ENCODE measurements at regions not wholly inside any gene's neighbourhood (a gene's known extent, or its start where the extent isn't known, plus 50 kb on each side); places are given as distances from the start of the nearest gene placed in this dataset.
"Not testable (repeated sequence)": the region's sequence is repeated elsewhere in the genome, so short reads cannot be mapped to it uniquely, and the experiment has no call there.

- DNase-seq (ENCODE audit: low read depth in 2 of 2) = no peak
Observed at GRCh38 chr2:234802071-234802844, 149.6 kb upstream of the SH3BP4 start.

GRCh38 chr2:234797566-234798250 lies 154.1 kb upstream of the SH3BP4 start:
- DNase-seq (ENCODE audit: low read depth in 2 of 2) = no peak

- DNase-seq (ENCODE audit: low read depth in 2 of 2) = no peak
Observed at GRCh38 chr2:234796045-234796591, 155.7 kb upstream of the SH3BP4 start.

GRCh38 chr2:234795272-234795920 lies 156.4 kb upstream of the SH3BP4 start:
- no peak for DNase-seq (ENCODE audit: low read depth in 2 of 2)

GRCh38 chr2:234794866-234795265 lies 157.0 kb upstream of the SH3BP4 start:
- DNase-seq (ENCODE audit: low read depth in 2 of 2) = no peak

- DNase-seq (ENCODE audit: low read depth in 2 of 2) = no peak
Observed at GRCh38 chr2:234793212-234793785, 158.5 kb upstream of the SH3BP4 start.

GRCh38 chr2:234792621-234793022 lies 159.2 kb upstream of the SH3BP4 start:
- no peak for DNase-seq (ENCODE audit: low read depth in 2 of 2)

- not testable (repeated sequence) for DNase-seq (ENCODE audit: low read depth in 2 of 2)
Observed at GRCh38 chr2:234792096-234792495, 159.7 kb upstream of the SH3BP4 start.

- DNase-seq (ENCODE audit: low read depth in 2 of 2) = no peak
Observed at GRCh38 chr2:234790380-234790779, 161.4 kb upstream of the SH3BP4 start.

- no peak for DNase-seq (ENCODE audit: low read depth in 2 of 2)
Observed at GRCh38 chr2:234789556-234790325, 162.1 kb upstream of the SH3BP4 start.

GRCh38 chr2:234788841-234789240 lies 163.0 kb upstream of the SH3BP4 start:
- no peak for DNase-seq (ENCODE audit: low read depth in 2 of 2)

GRCh38 chr2:234788381-234788780 lies 163.4 kb upstream of the SH3BP4 start:
- DNase-seq (ENCODE audit: low read depth in 2 of 2) = no peak

- no peak for DNase-seq (ENCODE audit: low read depth in 2 of 2)
Observed at GRCh38 chr2:234787114-234787513, 164.7 kb upstream of the SH3BP4 start.

GRCh38 chr2:234773764-234774409 lies 177.9 kb upstream of the SH3BP4 start:
- DNase-seq (ENCODE audit: low read depth in 2 of 2) = no peak

- no peak for DNase-seq (ENCODE audit: low read depth in 2 of 2)
Observed at GRCh38 chr2:234773129-234773528, 178.7 kb upstream of the SH3BP4 start.

GRCh38 chr2:234772733-234773060 lies 179.1 kb upstream of the SH3BP4 start:
- DNase-seq (ENCODE audit: low read depth in 2 of 2) = no peak

- DNase-seq (ENCODE audit: low read depth in 2 of 2) = no peak
Observed at GRCh38 chr2:234771980-234772732, 179.7 kb upstream of the SH3BP4 start.

GRCh38 chr2:234771176-234771575 lies 180.6 kb upstream of the SH3BP4 start:
- DNase-seq (ENCODE audit: low read depth in 2 of 2) = no peak

- DNase-seq (ENCODE audit: low read depth in 2 of 2) = no peak
Observed at GRCh38 chr2:234770715-234771141, 181.1 kb upstream of the SH3BP4 start.

- no peak for DNase-seq (ENCODE audit: low read depth in 2 of 2)
Observed at GRCh38 chr2:234770031-234770506, 181.7 kb upstream of the SH3BP4 start.

All from stimulated activated CD8-positive, alpha-beta memory T cell treated with anti-CD3 and anti-CD28 coated beads, Interleukin-2, amount 100 ng/mL, for 48 hours (primary cell).